ENCODE measurements at regions not wholly inside any gene's neighbourhood (a gene's known extent, or its start where the extent isn't known, plus 50 kb on each side); places are given as distances from the start of the nearest gene placed in this dataset.
"Not testable (repeated sequence)": the region's sequence is repeated elsewhere in the genome, so short reads cannot be mapped to it uniquely, and the experiment has no call there.

- DNase-seq (ENCODE audit: low read depth), result no peak
Measured at GRCh38 chr2:8234253-8234652, 447.6 kb upstream of the ID2 start.

DNA sequence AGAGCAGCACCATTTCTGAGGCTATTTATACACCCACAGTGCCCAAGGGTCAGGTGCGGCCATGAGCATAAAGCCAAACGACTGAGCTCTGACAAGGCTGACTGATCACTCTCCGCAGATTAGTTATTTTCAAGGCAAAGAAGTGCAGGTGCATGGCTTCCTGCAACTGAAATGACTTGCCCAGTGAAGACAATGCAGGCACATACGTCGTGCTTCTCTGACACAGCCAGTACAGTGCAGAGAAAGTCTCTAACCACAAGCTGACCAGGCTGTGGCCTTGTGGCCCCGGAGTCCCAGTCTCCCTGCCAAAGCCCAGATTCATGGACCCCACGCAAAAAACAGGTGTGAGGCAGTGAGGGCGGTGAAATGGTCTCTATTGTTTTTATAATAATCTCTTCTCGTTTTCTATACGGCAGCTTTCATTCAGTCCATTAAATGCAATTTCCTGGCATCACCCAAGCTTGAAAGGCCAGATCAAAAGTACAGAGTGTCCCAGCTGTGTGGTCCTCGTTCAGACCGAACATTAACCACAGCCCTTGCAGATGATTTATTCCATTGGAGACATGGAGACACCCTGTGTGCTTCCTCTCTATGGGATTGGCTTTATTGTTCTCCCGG, 447.0 kb upstream of the ID2 start:
- DNase-seq (ENCODE audit: low read depth), result no peak

- no peak for DNase-seq (ENCODE audit: low read depth)
Measured at GRCh38 chr2:8235419-8235818, 446.4 kb upstream of the ID2 start.

GRCh38 chr2:8236391-8236790, 445.5 kb upstream of the ID2 start:
- DNase-seq (ENCODE audit: low read depth), result no peak

DNA sequence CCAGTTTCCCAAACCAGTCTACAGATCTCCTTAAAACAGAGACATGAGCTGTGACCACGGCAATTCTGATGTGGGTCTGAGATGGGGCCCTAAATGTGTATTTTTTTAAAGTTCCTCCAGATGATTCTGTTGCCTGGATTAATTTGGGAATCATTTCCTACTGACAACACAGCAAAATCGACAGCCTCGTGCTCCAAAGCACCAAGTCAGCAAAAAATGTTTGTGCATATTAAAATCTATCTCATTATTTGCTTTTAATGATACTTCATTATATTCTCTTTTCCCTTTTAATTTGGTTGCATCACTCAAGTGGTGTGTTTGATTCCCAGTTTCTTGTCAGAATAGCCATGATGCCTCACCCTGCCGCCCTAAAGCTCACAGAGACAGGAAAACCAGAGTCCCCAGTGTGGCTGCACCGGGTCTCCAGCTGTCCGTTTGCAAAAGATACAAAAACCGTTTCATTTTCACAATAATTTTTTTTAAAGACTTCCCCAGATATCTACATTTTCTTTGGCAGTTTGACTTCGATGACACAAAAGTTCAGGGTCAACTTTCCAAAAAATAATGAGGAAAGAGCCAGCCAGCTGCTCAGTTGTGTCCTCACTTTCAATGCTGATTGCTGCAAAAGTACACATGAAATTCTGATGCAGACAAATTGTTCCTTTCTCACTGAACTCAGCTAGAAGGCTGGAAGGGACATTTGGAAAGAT, 443.2 kb upstream of the ID2 start:
- no peak for DNase-seq (ENCODE audit: low read depth)

GRCh38 chr2:8239531-8240088, 442.2 kb upstream of the ID2 start:
- DNase-seq (ENCODE audit: low read depth), result no peak

GRCh38 chr2:8241317-8241716, 440.5 kb upstream of the ID2 start:
- no peak for DNase-seq (ENCODE audit: low read depth)

DNA sequence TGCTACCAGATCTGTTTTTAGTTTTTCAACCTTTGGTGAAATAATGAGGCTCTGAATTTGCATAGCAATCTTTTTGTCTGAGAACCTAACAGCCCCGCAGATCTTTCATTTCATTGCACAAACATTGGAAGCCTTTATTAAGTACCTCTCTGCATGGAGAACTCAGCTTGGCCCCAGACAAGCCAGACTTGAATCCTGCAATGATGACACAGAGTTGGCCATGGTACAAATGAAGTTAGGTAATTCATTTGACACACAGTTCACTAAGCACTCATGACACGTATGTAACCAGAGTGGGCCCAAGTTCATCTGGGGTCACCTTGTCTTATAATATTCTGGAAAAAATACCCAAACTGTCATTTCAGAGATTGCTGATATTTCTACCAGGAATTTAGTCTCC, 439.1 kb upstream of the ID2 start:
- DNase-seq (ENCODE audit: low read depth), result peak; percentile 25

DNA sequence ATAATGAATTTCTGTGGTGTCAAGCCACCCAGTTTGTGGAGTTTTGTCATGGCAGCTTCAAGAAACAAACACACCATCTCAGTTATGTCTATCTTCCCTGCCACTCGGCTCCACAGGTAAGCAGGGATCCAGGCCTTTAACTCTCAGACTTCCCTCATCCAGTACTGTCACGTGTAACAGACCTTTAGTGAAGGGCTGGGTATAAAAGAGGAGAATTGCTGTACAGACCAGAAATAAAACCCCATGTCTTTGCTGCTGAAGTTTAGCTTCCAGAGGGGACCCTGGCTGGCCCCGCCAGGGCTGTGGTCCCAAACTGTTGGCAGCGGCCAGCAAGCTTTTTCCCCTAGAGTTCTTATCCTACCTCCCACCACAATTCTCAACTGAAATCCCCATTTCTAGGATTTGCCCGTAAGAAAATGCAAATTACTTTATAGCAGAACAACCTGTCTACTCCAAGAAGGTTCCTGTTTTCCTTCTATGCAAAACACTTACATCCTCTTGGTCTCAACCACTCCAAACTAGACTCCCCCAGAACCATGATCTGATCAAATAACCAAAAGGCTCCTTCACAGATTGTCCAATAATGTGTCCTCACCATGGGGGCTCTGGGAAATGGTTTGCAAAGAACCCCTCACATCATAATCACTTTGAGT, 438.0 kb upstream of the ID2 start:
- DNase-seq (ENCODE audit: low read depth), result no peak

- DNase-seq (ENCODE audit: low read depth), result no peak
Measured at GRCh38 chr2:8244639-8245038, 437.2 kb upstream of the ID2 start.

- no peak for DNase-seq (ENCODE audit: low read depth)
Measured at GRCh38 chr2:8246137-8246536, 435.7 kb upstream of the ID2 start.

- DNase-seq (ENCODE audit: low read depth), result no peak
Measured at GRCh38 chr2:8247905-8248622, 433.8 kb upstream of the ID2 start.

DNA sequence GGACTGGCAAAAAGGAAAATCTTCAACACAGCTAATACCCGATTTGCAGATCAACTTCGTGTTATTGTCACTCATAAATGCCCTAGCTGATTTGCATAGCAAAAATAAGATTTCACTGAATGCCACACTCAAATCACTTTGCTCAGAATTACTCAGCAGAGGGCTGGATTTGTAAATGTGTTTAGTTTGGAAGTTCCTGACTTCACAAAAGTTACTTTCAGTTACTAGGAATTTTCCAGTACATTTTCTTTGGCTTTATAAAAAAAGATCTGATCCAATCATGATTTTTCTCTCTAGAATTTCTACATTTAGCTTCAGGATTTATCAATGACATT, 433.3 kb upstream of the ID2 start:
- DNase-seq (ENCODE audit: low read depth), result peak; percentile 51

DNA sequence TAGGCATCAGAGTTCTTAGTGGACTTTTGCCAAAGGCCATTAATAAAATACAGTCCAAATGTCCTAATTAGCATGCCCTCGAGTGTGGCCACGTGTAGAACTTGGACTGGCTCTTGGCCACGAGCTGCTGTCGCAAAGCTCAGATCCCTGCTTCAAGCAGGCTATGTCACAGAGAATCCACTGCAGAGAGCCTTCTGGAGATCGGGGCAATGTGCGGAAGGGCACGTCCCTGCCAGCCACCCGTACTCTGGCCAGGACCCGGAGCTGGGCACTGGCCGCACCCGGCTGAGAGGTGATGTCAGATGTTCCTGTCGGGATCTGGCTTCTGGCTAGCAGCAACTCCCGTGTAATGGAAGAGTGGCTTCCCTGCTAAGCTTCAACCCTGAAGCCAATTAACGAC, 432.7 kb upstream of the ID2 start:
- DNase-seq (ENCODE audit: low read depth), result no peak

- no peak for DNase-seq (ENCODE audit: low read depth)
Measured at GRCh38 chr2:8249769-8250168, 432.1 kb upstream of the ID2 start.

DNA sequence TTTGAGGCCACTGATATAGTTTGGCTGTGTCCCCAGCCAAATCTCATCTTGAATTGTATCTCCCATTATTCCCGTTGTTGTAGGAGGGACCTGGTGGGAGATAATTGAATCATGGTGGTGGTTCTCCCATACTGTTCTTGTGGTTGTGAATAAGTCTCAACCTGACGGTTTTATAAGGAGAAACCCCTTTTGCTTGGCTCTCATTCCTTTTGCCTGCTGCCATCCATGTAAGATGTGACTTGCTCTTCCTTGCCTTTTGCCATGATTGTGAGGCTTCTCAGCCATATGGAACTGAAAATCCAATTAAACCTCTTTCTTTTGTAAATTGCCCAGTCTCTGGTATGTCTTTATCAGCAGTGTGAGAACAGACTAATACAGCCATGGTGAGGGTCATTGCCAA, 431.6 kb upstream of the ID2 start:
- DNase-seq (ENCODE audit: low read depth), result not testable (repeated sequence)

DNA sequence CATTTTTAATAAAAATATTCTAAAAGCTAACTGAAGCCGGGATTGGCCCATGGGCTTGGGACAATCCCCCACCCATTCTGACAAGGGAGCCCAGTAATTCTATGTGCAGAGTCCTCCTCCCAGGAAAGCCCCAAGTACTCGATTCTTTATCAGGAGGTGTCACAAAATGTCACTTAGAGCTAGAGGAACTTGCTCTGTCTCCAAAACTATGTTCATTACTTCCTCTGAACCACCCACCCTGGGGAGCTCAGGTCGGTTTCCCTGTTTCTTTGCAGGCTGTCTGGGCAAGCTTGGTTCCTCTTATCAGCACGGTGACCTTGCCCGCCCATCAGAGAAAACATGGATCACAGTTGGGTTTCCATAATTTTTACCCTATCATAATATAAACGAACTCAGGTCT, 430.6 kb upstream of the ID2 start:
- no peak for DNase-seq (ENCODE audit: low read depth)

- no peak for DNase-seq (ENCODE audit: low read depth)
Measured at GRCh38 chr2:8251856-8252255, 430.0 kb upstream of the ID2 start.

- DNase-seq (ENCODE audit: low read depth), result no peak
Measured at GRCh38 chr2:8252997-8253694, 428.7 kb upstream of the ID2 start.

- DNase-seq (ENCODE audit: low read depth), result no peak
Measured at GRCh38 chr2:8253781-8254180, 428.1 kb upstream of the ID2 start.

DNA sequence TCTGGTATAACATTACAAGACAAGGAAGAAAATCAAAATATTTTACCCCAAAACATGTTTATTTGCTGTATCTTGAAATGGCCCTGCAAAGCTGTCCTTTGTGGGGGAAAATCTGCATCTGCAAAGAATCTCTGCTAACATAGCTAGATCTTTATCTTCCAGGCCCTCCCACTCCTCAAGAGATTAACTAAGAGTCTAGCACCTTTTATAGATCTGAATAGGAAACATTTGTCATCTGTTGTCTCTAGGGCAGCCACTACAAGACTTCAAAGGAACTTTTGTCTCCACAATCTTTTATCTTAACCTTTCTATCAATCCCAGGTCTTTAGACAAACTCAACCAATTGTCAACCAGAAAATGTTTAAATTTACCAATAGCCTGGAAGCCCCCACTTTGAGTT, 427.6 kb upstream of the ID2 start:
- not testable (repeated sequence) for DNase-seq (ENCODE audit: low read depth)

DNA sequence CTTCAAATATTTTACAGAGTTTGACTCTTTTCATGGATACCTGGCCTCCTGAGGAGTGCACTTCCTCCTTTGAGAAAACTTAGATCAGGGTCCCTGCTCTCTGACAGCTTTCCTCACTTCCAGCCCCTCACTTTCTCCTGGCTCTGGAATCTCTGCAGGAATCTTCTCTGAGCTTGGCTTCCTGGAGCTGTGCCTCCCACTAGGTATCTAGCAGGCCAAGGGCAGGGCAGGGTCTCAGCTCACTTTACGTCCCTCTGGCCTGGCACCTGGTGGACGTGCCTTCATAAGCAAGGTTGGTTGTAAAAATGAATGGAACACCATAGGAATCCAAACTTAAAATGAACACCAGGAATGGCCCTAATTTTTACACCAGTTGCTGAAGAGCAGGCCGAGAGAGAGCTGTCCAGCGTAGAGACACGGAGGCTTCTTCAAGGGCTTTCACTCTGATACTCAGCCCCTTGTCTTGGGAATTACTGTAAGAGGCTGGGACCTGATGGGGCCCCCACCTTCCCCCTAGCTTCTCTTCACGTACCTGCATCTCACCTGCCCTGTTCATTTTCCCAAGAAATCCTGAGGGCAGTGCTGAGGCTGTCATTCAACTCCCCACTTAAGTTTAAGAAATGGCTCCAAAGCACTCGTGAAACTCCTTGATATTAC, 426.9 kb upstream of the ID2 start:
- no peak for DNase-seq (ENCODE audit: low read depth)

All from stromal cell of bone marrow (primary cell).